ENCODE measurements at regions not wholly inside any gene's neighbourhood (a gene's known extent, or its start where the extent isn't known, plus 50 kb on each side); places are given as distances from the start of the nearest gene placed in this dataset.

GRCh38 chr1:38127428-38127827 lies 80.8 kb upstream of the POU3F1 start:
- ChIA-PET POLR2A (no interaction called here), CTCF (ENCODE audit: unreplicated experiment) (no interaction called here)
- intact Hi-C loops (cut with micrococcal nuclease; ENCODE audit: unreplicated experiment): no loop called here
- DNase-seq (ENCODE audit: low spot score): no peak
- Histone ChIP-seq H3K9me2 (ENCODE audit: insufficient read depth, low read length) (no peaks in the 10 kb centered on the region), H4K20me1 (ENCODE audit: insufficient read depth, low read length) (no peaks in the 10 kb centered on the region), H3K4me3 (ENCODE audit: low read depth, low read length, poor library complexity, severe bottlenecking) (no peak overlapping the region), H2AFZ (ENCODE audit: low read length) (no peak overlapping the region), H3K36me3 (ENCODE audit: insufficient read depth, low read length) (no peaks in the 10 kb centered on the region), H3K4me2 (ENCODE audit: low read length) (no peak overlapping the region), H3K27ac (ENCODE audit: low read depth, low read length, poor library complexity, severe bottlenecking) (no peak overlapping the region), H3K79me2 (ENCODE audit: insufficient read depth, low read depth, low read length) (no peaks in the 10 kb centered on the region), H3K9me3 (ENCODE audit: low read length) (no peaks in the 10 kb centered on the region), H3K4me1 (ENCODE audit: insufficient read depth, low read length, poor library complexity, severe bottlenecking) (no peaks in the 10 kb centered on the region)
- TF ChIP-seq, protein P1, sequence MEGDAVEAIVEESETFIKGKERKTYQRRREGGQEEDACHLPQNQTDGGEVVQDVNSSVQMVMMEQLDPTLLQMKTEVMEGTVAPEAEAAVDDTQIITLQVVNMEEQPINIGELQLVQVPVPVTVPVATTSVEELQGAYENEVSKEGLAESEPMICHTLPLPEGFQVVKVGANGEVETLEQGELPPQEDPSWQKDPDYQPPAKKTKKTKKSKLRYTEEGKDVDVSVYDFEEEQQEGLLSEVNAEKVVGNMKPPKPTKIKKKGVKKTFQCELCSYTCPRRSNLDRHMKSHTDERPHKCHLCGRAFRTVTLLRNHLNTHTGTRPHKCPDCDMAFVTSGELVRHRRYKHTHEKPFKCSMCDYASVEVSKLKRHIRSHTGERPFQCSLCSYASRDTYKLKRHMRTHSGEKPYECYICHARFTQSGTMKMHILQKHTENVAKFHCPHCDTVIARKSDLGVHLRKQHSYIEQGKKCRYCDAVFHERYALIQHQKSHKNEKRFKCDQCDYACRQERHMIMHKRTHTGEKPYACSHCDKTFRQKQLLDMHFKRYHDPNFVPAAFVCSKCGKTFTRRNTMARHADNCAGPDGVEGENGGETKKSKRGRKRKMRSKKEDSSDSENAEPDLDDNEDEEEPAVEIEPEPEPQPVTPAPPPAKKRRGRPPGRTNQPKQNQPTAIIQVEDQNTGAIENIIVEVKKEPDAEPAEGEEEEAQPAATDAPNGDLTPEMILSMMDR (conservative IDR thresholded peaks at IDR 0.05; ENCODE audit: low read length): no peak
- TF ChIP-seq EZH2phosphoT487 (IDR thresholded peaks at IDR 0.05; ENCODE audit: borderline replicate concordance, low read depth, low read length): no peak
- BruUV-seq (replicated peaks): no TSS peak

- Histone ChIP-seq H4K20me1 (ENCODE audit: insufficient read depth, low read length) (no peaks in the 10 kb centered on the region), H2AFZ (ENCODE audit: low read length) (no peak overlapping the region), H3K4me2 (ENCODE audit: low read length) (no peak overlapping the region), H3K4me1 (ENCODE audit: insufficient read depth, low read length, poor library complexity, severe bottlenecking) (no peaks in the 10 kb centered on the region), H3K27ac (ENCODE audit: low read depth, low read length, poor library complexity, severe bottlenecking) (no peak overlapping the region), H3K9me3 (ENCODE audit: low read length) (no peaks in the 10 kb centered on the region), H3K36me3 (ENCODE audit: insufficient read depth, low read length) (no peaks in the 10 kb centered on the region), H3K9me2 (ENCODE audit: insufficient read depth, low read length) (no peaks in the 10 kb centered on the region), H3K79me2 (ENCODE audit: insufficient read depth, low read depth, low read length) (no peaks in the 10 kb centered on the region), H3K4me3 (ENCODE audit: low read depth, low read length, poor library complexity, severe bottlenecking) (no peak overlapping the region)
- intact Hi-C loops (cut with micrococcal nuclease; ENCODE audit: unreplicated experiment): no loop called here
- POLR2A ChIA-PET: no interaction called here
- BruUV-seq (replicated peaks): no TSS peak
- no peak for DNase-seq (ENCODE audit: low spot score)
- CTCF ChIA-PET (ENCODE audit: unreplicated experiment): no interaction called here
- TF ChIP-seq, protein P1 (conservative IDR thresholded peaks at IDR 0.05; ENCODE audit: low read length): no peak
- TF ChIP-seq EZH2phosphoT487 (IDR thresholded peaks at IDR 0.05; ENCODE audit: borderline replicate concordance, low read depth, low read length): no peak
Measured at GRCh38 chr1:38126970-38127369, 80.4 kb upstream of the POU3F1 start.

DNA sequence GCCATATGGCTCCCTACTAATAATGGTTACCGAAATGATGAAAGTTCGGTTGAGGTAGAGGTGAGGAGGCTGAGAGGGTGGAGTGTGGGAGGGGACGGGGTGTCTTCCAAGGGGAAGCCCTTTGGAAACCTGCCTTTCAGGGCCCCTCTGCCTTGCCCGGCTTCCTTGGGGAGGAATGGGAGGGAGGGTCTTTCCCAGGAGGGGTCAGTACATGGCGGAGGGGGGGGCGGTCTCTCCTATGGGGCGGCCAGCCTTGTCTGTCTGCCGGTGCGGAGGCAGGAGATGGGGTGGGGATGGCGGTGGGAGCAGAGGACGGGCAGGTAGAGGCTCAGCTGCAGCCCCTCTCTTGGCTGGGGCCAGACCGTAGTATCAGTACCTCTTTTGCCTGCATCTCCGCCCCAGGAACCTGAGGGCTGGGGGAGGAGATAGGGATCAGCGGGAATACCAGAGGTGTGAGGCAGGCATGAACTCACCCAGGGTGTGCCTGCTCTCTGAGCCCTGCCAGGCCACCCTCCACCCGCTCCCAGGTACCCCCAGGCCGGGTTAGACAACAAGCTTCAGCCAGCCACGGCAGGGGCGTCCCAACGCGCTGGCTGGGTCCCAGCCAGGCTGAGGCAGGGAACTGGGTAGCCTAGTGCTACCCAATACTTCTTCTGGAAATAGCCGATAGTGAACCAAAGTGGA lies 79.4 kb upstream of the POU3F1 start:
- H3K4me3 ChIP-seq (ENCODE audit: low read depth, low read length, poor library complexity, severe bottlenecking): no peak overlapping the region
- H3K9me2 ChIP-seq (ENCODE audit: insufficient read depth, low read length): no peaks in the 10 kb centered on the region
- intact Hi-C loops (cut with micrococcal nuclease; ENCODE audit: unreplicated experiment): no loop called here
- TF ChIP-seq EZH2phosphoT487 (IDR thresholded peaks at IDR 0.05; ENCODE audit: borderline replicate concordance, low read depth, low read length): no peak
- TF ChIP-seq, protein P1 (conservative IDR thresholded peaks at IDR 0.05; ENCODE audit: low read length): no peak
- no peaks in the 10 kb centered on the region for H3K79me2 ChIP-seq (ENCODE audit: insufficient read depth, low read depth, low read length)
- ChIA-PET POLR2A (no interaction called here), CTCF (ENCODE audit: unreplicated experiment) (no interaction called here)
- no peaks in the 10 kb centered on the region for H3K9me3 ChIP-seq (ENCODE audit: low read length)
- no peak overlapping the region for H2AFZ ChIP-seq (ENCODE audit: low read length)
- no peak overlapping the region for H3K27ac ChIP-seq (ENCODE audit: low read depth, low read length, poor library complexity, severe bottlenecking)
- no peaks in the 10 kb centered on the region for H3K4me1 ChIP-seq (ENCODE audit: insufficient read depth, low read length, poor library complexity, severe bottlenecking)
- DNase-seq (ENCODE audit: low spot score): no peak
- BruUV-seq (replicated peaks): no TSS peak
- H3K4me2 ChIP-seq (ENCODE audit: low read length): no peak overlapping the region
- no peaks in the 10 kb centered on the region for H4K20me1 ChIP-seq (ENCODE audit: insufficient read depth, low read length)
- no peaks in the 10 kb centered on the region for H3K36me3 ChIP-seq (ENCODE audit: insufficient read depth, low read length)
